ENCODE measurements at regions not wholly inside any gene's neighbourhood (a gene's known extent, or its start where the extent isn't known, plus 50 kb on each side); places are given as distances from the start of the nearest gene placed in this dataset.
"Not testable (repeated sequence)": the region's sequence is repeated elsewhere in the genome, so short reads cannot be mapped to it uniquely, and the experiment has no call there.

DNA sequence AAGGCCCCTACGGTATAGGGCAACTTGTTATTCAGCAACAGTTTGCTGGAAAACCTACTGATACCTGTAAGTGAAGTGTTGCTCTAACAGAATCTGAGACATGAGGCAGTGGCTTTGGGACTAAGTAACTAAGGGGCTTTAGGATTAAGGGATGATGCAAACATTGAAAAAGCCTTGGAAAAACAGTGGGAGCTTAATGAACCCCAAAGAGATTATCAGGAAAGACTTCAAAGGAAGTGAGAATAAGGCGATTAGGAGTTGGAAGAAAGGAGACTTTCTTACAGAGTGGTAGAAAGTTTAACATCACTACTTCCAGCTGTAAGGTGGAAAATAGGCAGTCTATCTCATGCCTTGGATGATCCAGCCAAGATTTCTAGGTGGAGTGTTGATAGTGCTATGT is 158.2 kb upstream of the TRIB2 start:
- H3K4me1 Mint-ChIP-seq (ENCODE audit: low read depth), result no peaks in the 10 kb centered on the region
- no peak overlapping the region for H3K27ac Mint-ChIP-seq
- peaks cover 15% of the 10 kb centered on the region for H3K27me3 Mint-ChIP-seq
- H3K9me3 Mint-ChIP-seq (ENCODE audit: low read depth), result no peaks in the 10 kb centered on the region
- TF ChIP-seq, protein P1, sequence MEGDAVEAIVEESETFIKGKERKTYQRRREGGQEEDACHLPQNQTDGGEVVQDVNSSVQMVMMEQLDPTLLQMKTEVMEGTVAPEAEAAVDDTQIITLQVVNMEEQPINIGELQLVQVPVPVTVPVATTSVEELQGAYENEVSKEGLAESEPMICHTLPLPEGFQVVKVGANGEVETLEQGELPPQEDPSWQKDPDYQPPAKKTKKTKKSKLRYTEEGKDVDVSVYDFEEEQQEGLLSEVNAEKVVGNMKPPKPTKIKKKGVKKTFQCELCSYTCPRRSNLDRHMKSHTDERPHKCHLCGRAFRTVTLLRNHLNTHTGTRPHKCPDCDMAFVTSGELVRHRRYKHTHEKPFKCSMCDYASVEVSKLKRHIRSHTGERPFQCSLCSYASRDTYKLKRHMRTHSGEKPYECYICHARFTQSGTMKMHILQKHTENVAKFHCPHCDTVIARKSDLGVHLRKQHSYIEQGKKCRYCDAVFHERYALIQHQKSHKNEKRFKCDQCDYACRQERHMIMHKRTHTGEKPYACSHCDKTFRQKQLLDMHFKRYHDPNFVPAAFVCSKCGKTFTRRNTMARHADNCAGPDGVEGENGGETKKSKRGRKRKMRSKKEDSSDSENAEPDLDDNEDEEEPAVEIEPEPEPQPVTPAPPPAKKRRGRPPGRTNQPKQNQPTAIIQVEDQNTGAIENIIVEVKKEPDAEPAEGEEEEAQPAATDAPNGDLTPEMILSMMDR (IDR thresholded peaks at IDR 0.05; ENCODE audit: unreplicated experiment), result no peak
- no peaks in the 10 kb centered on the region for H3K36me3 Mint-ChIP-seq (ENCODE audit: insufficient read depth)
- DNase-seq (ENCODE audit: low spot score, unreplicated experiment), result no peak
- no peak overlapping the region for H3K4me3 Mint-ChIP-seq (ENCODE audit: low read depth)

DNA sequence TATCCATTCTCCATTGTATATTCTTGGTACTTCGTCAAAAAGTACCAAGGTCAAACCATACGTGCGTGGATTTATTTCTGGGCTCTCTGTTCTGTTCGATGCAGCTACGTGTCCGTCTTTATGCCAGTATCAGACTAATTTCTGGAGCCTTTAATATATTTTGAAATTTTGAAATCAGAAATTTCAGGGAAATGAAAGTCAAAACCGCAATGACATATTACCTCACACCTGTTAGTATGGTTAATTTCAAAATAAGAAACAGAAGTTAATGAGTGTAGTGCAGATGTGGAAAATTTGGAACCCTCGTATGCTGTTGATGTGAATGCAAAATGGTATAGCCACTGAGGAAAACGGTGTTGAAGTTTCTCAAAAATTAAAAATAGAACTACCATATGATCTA is 156.1 kb upstream of the TRIB2 start:
- Mint-ChIP-seq H3K27ac (no peak overlapping the region), H3K4me3 (ENCODE audit: low read depth) (no peak overlapping the region), H3K27me3 (peaks cover 15% of the 10 kb centered on the region), H3K4me1 (ENCODE audit: low read depth) (no peaks in the 10 kb centered on the region), H3K36me3 (ENCODE audit: insufficient read depth) (no peaks in the 10 kb centered on the region), H3K9me3 (ENCODE audit: low read depth) (no peaks in the 10 kb centered on the region)
- DNase-seq (ENCODE audit: low spot score, unreplicated experiment), result no peak
- TF ChIP-seq, protein P1 (IDR thresholded peaks at IDR 0.05; ENCODE audit: unreplicated experiment), result no peak

DNA sequence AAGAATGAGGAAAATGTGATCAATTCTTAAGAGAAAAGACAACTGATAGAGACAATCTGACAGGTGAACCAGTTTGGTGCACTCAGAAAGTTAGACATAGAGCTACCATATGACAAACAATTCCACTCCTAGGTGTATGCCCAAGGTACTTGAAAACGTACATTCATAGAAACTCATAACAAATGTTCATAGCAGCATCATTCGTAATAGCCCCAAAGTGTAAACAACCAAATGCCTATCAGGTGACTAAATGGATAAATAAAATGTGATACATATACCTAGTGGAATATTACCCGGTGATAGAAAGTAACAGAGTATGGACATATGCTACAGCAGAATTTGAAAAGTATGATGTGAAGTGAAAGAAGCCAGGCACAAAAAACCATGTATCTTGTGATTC is 149.3 kb upstream of the TRIB2 start:
- Mint-ChIP-seq H3K36me3 (ENCODE audit: insufficient read depth) (no peaks in the 10 kb centered on the region), H3K4me1 (ENCODE audit: low read depth) (no peaks in the 10 kb centered on the region), H3K9me3 (ENCODE audit: low read depth) (no peaks in the 10 kb centered on the region), H3K27me3 (peaks cover 15% of the 10 kb centered on the region), H3K4me3 (ENCODE audit: low read depth) (no peak overlapping the region), H3K27ac (no peak overlapping the region)
- DNase-seq (ENCODE audit: low spot score, unreplicated experiment), result no peak
- TF ChIP-seq, protein P1 (IDR thresholded peaks at IDR 0.05; ENCODE audit: unreplicated experiment), result no peak

DNA sequence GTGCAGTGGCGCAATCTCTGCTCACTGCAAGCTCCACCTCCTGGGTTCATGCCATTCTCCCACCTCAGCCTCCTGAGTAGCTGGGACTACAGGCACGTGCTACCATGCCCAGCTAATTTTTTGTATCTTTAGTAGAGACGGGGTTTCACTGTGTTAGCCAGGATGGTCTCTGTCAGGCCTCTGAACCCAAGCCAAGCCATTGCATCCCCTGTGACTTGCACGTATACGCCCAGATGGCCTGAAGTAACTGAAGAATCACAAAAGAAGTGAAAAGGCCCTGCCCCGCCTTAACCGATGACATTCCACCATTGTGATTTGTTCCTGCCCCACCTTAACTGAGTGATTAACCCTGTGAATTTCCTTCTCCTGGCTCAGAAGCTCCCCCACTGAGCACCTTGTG is 147.2 kb upstream of the TRIB2 start:
- H3K27me3 Mint-ChIP-seq, result peaks cover 24% of the 10 kb centered on the region
- not testable (repeated sequence) for H3K4me3 Mint-ChIP-seq (ENCODE audit: low read depth); DNase-seq (ENCODE audit: low spot score, unreplicated experiment); H3K36me3 Mint-ChIP-seq (ENCODE audit: insufficient read depth); H3K9me3 Mint-ChIP-seq (ENCODE audit: low read depth); H3K27ac Mint-ChIP-seq; H3K4me1 Mint-ChIP-seq (ENCODE audit: low read depth)

DNA sequence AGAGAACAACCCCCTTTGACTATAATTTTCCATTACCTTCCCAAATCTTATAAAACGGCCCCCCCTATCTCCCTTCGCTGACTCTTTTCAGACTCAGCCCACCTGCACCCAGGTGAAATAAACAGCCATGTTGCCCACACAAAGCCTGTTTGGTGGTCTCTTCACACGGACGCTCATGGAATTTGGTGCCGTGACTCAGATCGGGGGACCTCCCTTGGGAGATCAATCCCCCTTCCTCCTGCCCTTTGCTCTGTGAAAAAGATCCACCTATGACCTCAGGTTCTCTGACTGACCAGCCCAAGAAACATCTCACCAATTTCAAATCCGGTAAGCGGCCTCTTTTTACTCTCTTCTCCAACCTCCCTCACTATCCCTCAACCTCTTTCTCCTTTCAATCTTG is 146.8 kb upstream of the TRIB2 start:
- H3K9me3 Mint-ChIP-seq (ENCODE audit: low read depth); DNase-seq (ENCODE audit: low spot score, unreplicated experiment); H3K27ac Mint-ChIP-seq; H3K4me1 Mint-ChIP-seq (ENCODE audit: low read depth); H3K4me3 Mint-ChIP-seq (ENCODE audit: low read depth); H3K36me3 Mint-ChIP-seq (ENCODE audit: insufficient read depth): not testable (repeated sequence)
- H3K27me3 Mint-ChIP-seq, result peaks cover 25% of the 10 kb centered on the region

DNA sequence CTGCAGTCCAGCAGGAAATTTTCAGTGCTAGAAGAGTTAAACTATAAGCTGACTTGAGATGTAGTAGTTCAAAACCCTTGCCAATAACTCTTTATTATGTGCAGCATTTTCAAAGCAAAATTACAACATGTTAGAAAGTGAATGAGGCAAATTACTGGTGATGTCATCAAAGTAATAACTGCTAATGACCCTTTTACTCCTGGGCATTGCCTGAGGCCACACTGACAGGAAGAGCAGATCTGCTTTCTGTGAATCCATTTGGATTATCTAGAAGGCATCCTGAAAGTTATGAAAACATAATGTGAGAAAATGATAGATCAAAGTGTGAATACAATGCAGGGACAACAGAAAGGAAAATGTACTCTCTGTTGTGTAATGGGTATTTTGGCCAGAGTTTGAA is 139.6 kb upstream of the TRIB2 start:
- H3K27ac Mint-ChIP-seq, result no peak overlapping the region
- peaks cover 6% of the 10 kb centered on the region for H3K4me1 Mint-ChIP-seq (ENCODE audit: low read depth)
- H3K4me3 Mint-ChIP-seq (ENCODE audit: low read depth), result no peak overlapping the region
- H3K27me3 Mint-ChIP-seq, result peaks cover 14% of the 10 kb centered on the region
- H3K9me3 Mint-ChIP-seq (ENCODE audit: low read depth), result no peaks in the 10 kb centered on the region
- TF ChIP-seq, protein P1 (IDR thresholded peaks at IDR 0.05; ENCODE audit: unreplicated experiment), result no peak
- no peak for DNase-seq (ENCODE audit: low spot score, unreplicated experiment)
- no peaks in the 10 kb centered on the region for H3K36me3 Mint-ChIP-seq (ENCODE audit: insufficient read depth)

Measured in progenitor cell of endocrine pancreas (in vitro differentiated cells).